ENCODE measurements at regions not wholly inside any gene's neighbourhood (a gene's known extent, or its start where the extent isn't known, plus 50 kb on each side); places are given as distances from the start of the nearest gene placed in this dataset.

DNA sequence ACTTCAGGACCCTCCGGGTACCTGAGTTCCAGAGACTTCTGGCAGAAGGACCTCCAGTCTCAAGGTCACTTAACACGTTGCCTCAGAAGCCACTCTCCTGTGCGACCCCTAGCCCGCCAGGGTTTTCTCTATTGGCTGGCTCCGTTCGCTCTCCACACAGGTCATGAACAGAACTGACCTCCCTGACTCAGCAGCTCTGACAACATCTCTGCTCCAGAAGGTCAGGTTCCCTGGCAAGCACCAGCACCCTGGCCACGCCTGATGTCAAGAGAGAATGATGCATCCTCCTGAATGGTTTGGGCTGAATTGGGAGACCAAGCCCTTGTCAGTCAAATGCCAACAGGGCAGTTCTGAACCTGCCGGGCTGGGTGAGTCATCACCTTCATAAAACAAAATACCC lies 84.3 kb upstream of the TMEM45B start:
- H3K27me3 Mint-ChIP-seq = peaks cover 8 to 37% of the 10 kb centered on the region in 2 donors
- CTCF ChIA-PET = no interaction called here
- Histone ChIP-seq H3K27me3 (ENCODE audit: insufficient read depth, low read length, poor library complexity, severe bottlenecking) (no peaks in the 10 kb centered on the region), H3K4me3 (ENCODE audit: low read length) (no peak overlapping the region), H3K27ac (ENCODE audit: low read depth, low read length) (no peak overlapping the region), H3K4me1 (ENCODE audit: insufficient read depth, low read length) (no peaks in the 10 kb centered on the region), H3K9me3 (ENCODE audit: low read length) (no peaks in the 10 kb centered on the region), H3K36me3 (ENCODE audit: insufficient read depth, low read length) (no peaks in the 10 kb centered on the region)
- no peak for DNase-seq
- no peaks in the 10 kb centered on the region for H3K36me3 Mint-ChIP-seq
- POLR2A ChIA-PET = no interaction called here
- no peaks in the 10 kb centered on the region for H3K4me1 Mint-ChIP-seq
- no peak overlapping the region for H3K27ac Mint-ChIP-seq
- H3K4me3 Mint-ChIP-seq = no peak overlapping the region
- peaks cover 0 to 3% (median 0%) of the 10 kb centered on the region in 5 donors for H3K9me3 Mint-ChIP-seq

DNA sequence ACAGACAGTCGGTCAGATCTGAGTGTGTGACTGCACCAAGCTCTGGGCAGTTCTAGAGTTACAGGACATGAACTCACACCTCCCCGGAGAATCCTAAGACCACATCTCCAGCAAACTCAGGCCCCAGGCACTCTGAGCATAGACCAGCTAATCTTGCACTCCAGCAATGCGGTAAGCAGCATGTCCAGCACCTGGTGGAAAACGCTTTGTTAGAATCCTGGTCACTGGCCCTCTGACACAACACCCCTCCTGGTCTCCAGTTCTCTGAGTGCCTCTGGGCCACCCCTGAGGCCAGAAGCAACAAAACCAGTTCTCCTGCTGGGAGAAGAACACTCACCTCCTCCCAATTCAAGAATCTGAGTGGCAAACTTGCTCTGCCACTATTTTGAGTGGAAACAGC lies 82.7 kb upstream of the TMEM45B start:
- H3K9me3 Mint-ChIP-seq = peaks cover 0 to 3% (median 0%) of the 10 kb centered on the region in 5 donors
- no peaks in the 10 kb centered on the region for H3K4me1 ChIP-seq (ENCODE audit: insufficient read depth, low read length)
- H3K27ac Mint-ChIP-seq = no peak overlapping the region
- no peak overlapping the region for H3K4me3 Mint-ChIP-seq
- no peaks in the 10 kb centered on the region for H3K36me3 ChIP-seq (ENCODE audit: insufficient read depth, low read length)
- DNase-seq = no peak
- no peak overlapping the region for H3K27ac ChIP-seq (ENCODE audit: low read depth, low read length)
- ChIA-PET CTCF (no interaction called here), POLR2A (no interaction called here)
- no peak overlapping the region for H3K4me3 ChIP-seq (ENCODE audit: low read length)
- no peaks in the 10 kb centered on the region for H3K9me3 ChIP-seq (ENCODE audit: low read length)
- peaks cover 9 to 45% of the 10 kb centered on the region in 2 donors for H3K27me3 Mint-ChIP-seq
- no peaks in the 10 kb centered on the region for H3K27me3 ChIP-seq (ENCODE audit: insufficient read depth, low read length, poor library complexity, severe bottlenecking)
- H3K36me3 Mint-ChIP-seq = no peaks in the 10 kb centered on the region
- H3K4me1 Mint-ChIP-seq = no peaks in the 10 kb centered on the region

- ChIA-PET POLR2A (no interaction called here), CTCF (no interaction called here)
- Histone ChIP-seq H3K4me3 (ENCODE audit: low read length) (no peak overlapping the region), H3K4me1 (ENCODE audit: insufficient read depth, low read length) (no peaks in the 10 kb centered on the region), H3K9me3 (ENCODE audit: low read length) (no peaks in the 10 kb centered on the region), H3K27me3 (ENCODE audit: insufficient read depth, low read length, poor library complexity, severe bottlenecking) (no peaks in the 10 kb centered on the region), H3K36me3 (ENCODE audit: insufficient read depth, low read length) (no peaks in the 10 kb centered on the region), H3K27ac (ENCODE audit: low read depth, low read length) (no peak overlapping the region)
- Mint-ChIP-seq H3K4me1 (no peaks in the 10 kb centered on the region), H3K9me3 (peaks cover 0 to 3% (median 0%) of the 10 kb centered on the region in 5 donors), H3K4me3 (no peak overlapping the region), H3K27ac (no peak overlapping the region), H3K36me3 (no peaks in the 10 kb centered on the region), H3K27me3 (peaks cover 9 to 44% of the 10 kb centered on the region in 2 donors)
- no peak for DNase-seq
These were observed 82.3 kb upstream of the TMEM45B start for GRCh38 chr11:129733384-129733783.

DNA sequence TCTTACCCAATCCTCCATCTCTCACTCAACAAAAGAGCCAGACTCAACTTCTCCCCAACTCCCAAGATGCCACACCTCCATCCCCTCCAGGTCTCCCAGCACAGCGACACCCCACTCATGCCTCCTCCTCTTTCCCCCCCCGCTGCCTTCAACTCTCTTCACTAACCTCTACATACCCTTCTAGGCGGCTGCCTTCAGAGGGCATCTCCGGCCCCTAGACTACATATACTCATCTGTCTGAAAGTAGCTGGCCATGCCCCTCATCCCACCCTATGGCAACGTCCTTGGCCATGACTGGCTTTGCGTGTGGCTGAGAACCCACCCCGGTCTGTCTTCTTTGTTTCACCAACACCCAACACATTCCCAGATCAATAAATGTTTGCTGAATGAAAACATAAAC lies 81.7 kb upstream of the TMEM45B start:
- Histone ChIP-seq H3K4me1 (ENCODE audit: insufficient read depth, low read length) (no peaks in the 10 kb centered on the region), H3K4me3 (ENCODE audit: low read length) (no peak overlapping the region), H3K27me3 (ENCODE audit: insufficient read depth, low read length, poor library complexity, severe bottlenecking) (no peaks in the 10 kb centered on the region), H3K27ac (ENCODE audit: low read depth, low read length) (no peak overlapping the region), H3K36me3 (ENCODE audit: insufficient read depth, low read length) (no peaks in the 10 kb centered on the region), H3K9me3 (ENCODE audit: low read length) (no peaks in the 10 kb centered on the region)
- peaks cover 0 to 3% (median 0%) of the 10 kb centered on the region in 5 donors for H3K9me3 Mint-ChIP-seq
- H3K4me3 Mint-ChIP-seq = no peak overlapping the region
- H3K27ac Mint-ChIP-seq = no peak overlapping the region
- DNase-seq = no peak
- peaks cover 8 to 39% of the 10 kb centered on the region in 2 donors for H3K27me3 Mint-ChIP-seq
- ChIA-PET CTCF (no interaction called here), POLR2A (no interaction called here)
- H3K4me1 Mint-ChIP-seq = no peaks in the 10 kb centered on the region
- no peaks in the 10 kb centered on the region for H3K36me3 Mint-ChIP-seq

DNA sequence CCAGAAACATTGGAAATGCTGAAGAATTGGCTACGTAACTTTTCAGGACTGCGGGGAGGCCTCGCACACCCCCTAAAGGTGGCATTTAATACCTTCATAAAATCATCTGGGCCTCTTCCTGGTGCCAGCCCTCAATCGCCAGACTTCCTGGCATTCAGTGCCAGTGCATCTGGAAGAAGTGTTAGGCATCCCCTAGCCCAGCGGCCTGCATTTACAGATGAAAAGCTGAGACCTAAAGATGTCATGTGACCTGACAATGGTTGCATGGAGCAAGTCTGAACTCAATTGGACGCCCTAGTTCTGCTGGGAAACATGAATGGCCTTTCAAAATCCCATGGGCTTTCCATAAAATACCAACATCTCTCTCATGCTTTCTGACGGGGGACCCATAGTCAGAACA lies 81.0 kb upstream of the TMEM45B start:
- POLR2A ChIA-PET = no interaction called here
- H3K9me3 Mint-ChIP-seq = peaks cover 0 to 3% (median 0%) of the 10 kb centered on the region in 5 donors
- H3K4me1 Mint-ChIP-seq = no peaks in the 10 kb centered on the region
- Histone ChIP-seq H3K9me3 (ENCODE audit: low read length) (no peaks in the 10 kb centered on the region), H3K36me3 (ENCODE audit: insufficient read depth, low read length) (no peaks in the 10 kb centered on the region), H3K4me3 (ENCODE audit: low read length) (no peak overlapping the region), H3K4me1 (ENCODE audit: insufficient read depth, low read length) (no peaks in the 10 kb centered on the region), H3K27ac (ENCODE audit: low read depth, low read length) (no peak overlapping the region), H3K27me3 (ENCODE audit: insufficient read depth, low read length, poor library complexity, severe bottlenecking) (no peaks in the 10 kb centered on the region)
- CTCF ChIA-PET = no interaction called here
- H3K27me3 Mint-ChIP-seq = peaks cover 9 to 39% of the 10 kb centered on the region in 2 donors
- H3K4me3 Mint-ChIP-seq = no peak overlapping the region
- DNase-seq = no peak
- H3K36me3 Mint-ChIP-seq = no peaks in the 10 kb centered on the region
- no peak overlapping the region for H3K27ac Mint-ChIP-seq

DNA sequence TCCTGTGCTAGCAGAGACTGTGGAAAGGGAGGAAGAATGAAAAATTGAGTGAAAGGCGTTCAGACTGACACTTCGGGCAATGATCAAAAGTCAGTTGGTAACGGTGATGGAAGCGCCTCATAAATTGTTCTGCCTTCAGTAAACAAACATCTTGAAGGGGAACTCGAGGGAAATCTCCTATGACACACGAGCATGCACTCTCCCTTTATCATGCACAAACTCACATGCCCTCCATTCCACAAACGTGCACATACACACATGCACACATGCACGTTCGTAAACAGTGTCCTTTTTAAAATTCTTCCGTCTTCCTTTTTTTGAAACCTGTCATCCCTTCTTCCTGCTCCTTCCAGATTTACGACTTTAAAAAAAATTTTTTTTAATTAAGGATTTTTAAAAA lies 77.8 kb upstream of the TMEM45B start:
- Mint-ChIP-seq H3K27ac (no peak overlapping the region), H3K9me3 (peaks cover 0 to 2% (median 0%) of the 10 kb centered on the region in 5 donors), H3K4me3 (no peak overlapping the region), H3K36me3 (no peaks in the 10 kb centered on the region), H3K27me3 (peaks cover 11 to 36% of the 10 kb centered on the region in 2 donors), H3K4me1 (no peaks in the 10 kb centered on the region)
- Histone ChIP-seq H3K4me1 (ENCODE audit: insufficient read depth, low read length) (no peaks in the 10 kb centered on the region), H3K9me3 (ENCODE audit: low read length) (no peaks in the 10 kb centered on the region), H3K36me3 (ENCODE audit: insufficient read depth, low read length) (no peaks in the 10 kb centered on the region), H3K27ac (ENCODE audit: low read depth, low read length) (no peak overlapping the region), H3K27me3 (ENCODE audit: insufficient read depth, low read length, poor library complexity, severe bottlenecking) (no peaks in the 10 kb centered on the region), H3K4me3 (ENCODE audit: low read length) (no peak overlapping the region)
- no peak for DNase-seq
- ChIA-PET POLR2A (no interaction called here), CTCF (no interaction called here)

- Histone ChIP-seq H3K4me1 (ENCODE audit: insufficient read depth, low read length) (no peaks in the 10 kb centered on the region), H3K9me3 (ENCODE audit: low read length) (no peaks in the 10 kb centered on the region), H3K4me3 (ENCODE audit: low read length) (no peak overlapping the region), H3K36me3 (ENCODE audit: insufficient read depth, low read length) (no peaks in the 10 kb centered on the region), H3K27ac (ENCODE audit: low read depth, low read length) (no peak overlapping the region), H3K27me3 (ENCODE audit: insufficient read depth, low read length, poor library complexity, severe bottlenecking) (no peaks in the 10 kb centered on the region)
- ChIA-PET CTCF (no interaction called here), POLR2A (no interaction called here)
- Mint-ChIP-seq H3K9me3 (peaks cover 0 to 2% (median 0%) of the 10 kb centered on the region in 5 donors), H3K4me3 (no peak overlapping the region), H3K27ac (no peak overlapping the region), H3K27me3 (peaks cover 11 to 36% of the 10 kb centered on the region in 2 donors), H3K36me3 (no peaks in the 10 kb centered on the region), H3K4me1 (no peaks in the 10 kb centered on the region)
- no peak for DNase-seq
These were observed 77.4 kb upstream of the TMEM45B start for GRCh38 chr11:129738242-129738641.

- no peak overlapping the region for H3K27ac ChIP-seq (ENCODE audit: low read depth, low read length)
- CTCF ChIA-PET = no interaction called here
- no peak for DNase-seq
- Mint-ChIP-seq H3K27ac (no peak overlapping the region), H3K4me1 (no peaks in the 10 kb centered on the region), H3K4me3 (no peak overlapping the region), H3K27me3 (peaks cover 11 to 28% of the 10 kb centered on the region in 2 donors), H3K9me3 (no peaks in the 10 kb centered on the region), H3K36me3 (no peaks in the 10 kb centered on the region)
- H3K36me3 ChIP-seq (ENCODE audit: insufficient read depth, low read length) = no peaks in the 10 kb centered on the region
- H3K4me1 ChIP-seq (ENCODE audit: insufficient read depth, low read length) = no peaks in the 10 kb centered on the region
- H3K9me3 ChIP-seq (ENCODE audit: low read length) = no peaks in the 10 kb centered on the region
- H3K4me3 ChIP-seq (ENCODE audit: low read length) = no peak overlapping the region
- POLR2A ChIA-PET = no interaction called here
- no peaks in the 10 kb centered on the region for H3K27me3 ChIP-seq (ENCODE audit: insufficient read depth, low read length, poor library complexity, severe bottlenecking)
These were observed 76.3 kb upstream of the TMEM45B start for GRCh38 chr11:129739339-129739738.

GRCh38 chr11:129740125-129740719 lies 75.4 kb upstream of the TMEM45B start:
- ChIA-PET CTCF (no interaction called here), POLR2A (no interaction called here)
- no peaks in the 10 kb centered on the region for H3K9me3 Mint-ChIP-seq
- Histone ChIP-seq H3K9me3 (ENCODE audit: low read length) (no peaks in the 10 kb centered on the region), H3K4me3 (ENCODE audit: low read length) (no peak overlapping the region), H3K27me3 (ENCODE audit: insufficient read depth, low read length, poor library complexity, severe bottlenecking) (no peaks in the 10 kb centered on the region), H3K36me3 (ENCODE audit: insufficient read depth, low read length) (no peaks in the 10 kb centered on the region), H3K4me1 (ENCODE audit: insufficient read depth, low read length) (no peaks in the 10 kb centered on the region), H3K27ac (ENCODE audit: low read depth, low read length) (no peak overlapping the region)
- no peak overlapping the region for H3K4me3 Mint-ChIP-seq
- no peak for DNase-seq
- H3K27me3 Mint-ChIP-seq = peaks cover 15 to 31% of the 10 kb centered on the region in 2 donors
- no peak overlapping the region for H3K27ac Mint-ChIP-seq
- no peaks in the 10 kb centered on the region for H3K36me3 Mint-ChIP-seq
- no peaks in the 10 kb centered on the region for H3K4me1 Mint-ChIP-seq

All from CD8-positive, alpha-beta memory T cell (primary cell).